Nephron progenitor cell (in vitro differentiated cells): ENCODE measurements at regions not wholly inside any gene's neighbourhood (a gene's known extent, or its start where the extent isn't known, plus 50 kb on each side); places are given as distances from the start of the nearest gene placed in this dataset.

ENCODE experiments used
- DNase-seq: peaks from one replicate; pipeline ENCODE4 v3.0.0; 2021
- H3K27ac Mint-ChIP-seq: 2 replicates; pipeline ENCODE4 v1.8.0; 2021; ENCODE audit warnings: mild to moderate bottlenecking, moderate library complexity, mixed read lengths
- H3K27me3 Mint-ChIP-seq: 2 replicates; pipeline ENCODE4 v1.8.0; 2021; ENCODE audit warnings: mild to moderate bottlenecking, low read depth, mixed read lengths; ENCODE audit not compliant: poor library complexity
- H3K36me3 Mint-ChIP-seq: 2 replicates; pipeline ENCODE4 v1.8.0; 2021; ENCODE audit warnings: low read depth, mixed read lengths
- H3K4me1 Mint-ChIP-seq: 2 replicates; pipeline ENCODE4 v1.8.0; 2021; ENCODE audit warnings: mixed read lengths
- H3K4me3 Mint-ChIP-seq: 2 replicates; pipeline ENCODE4 v1.8.0; 2021; ENCODE audit warnings: mild to moderate bottlenecking, moderate library complexity, mixed read lengths
- H3K9me3 Mint-ChIP-seq: 2 replicates; pipeline ENCODE4 v1.8.0; 2021; ENCODE audit warnings: mild to moderate bottlenecking, moderate library complexity, mixed read lengths
- CTCF ChIP-seq: fragments of 200-600 bp; sonication (generic); IDR thresholded peaks from 2 replicates; pipeline ENCODE4 v1.5.0; 2021; ENCODE audit warnings: antibody characterized with exemption

DNA sequence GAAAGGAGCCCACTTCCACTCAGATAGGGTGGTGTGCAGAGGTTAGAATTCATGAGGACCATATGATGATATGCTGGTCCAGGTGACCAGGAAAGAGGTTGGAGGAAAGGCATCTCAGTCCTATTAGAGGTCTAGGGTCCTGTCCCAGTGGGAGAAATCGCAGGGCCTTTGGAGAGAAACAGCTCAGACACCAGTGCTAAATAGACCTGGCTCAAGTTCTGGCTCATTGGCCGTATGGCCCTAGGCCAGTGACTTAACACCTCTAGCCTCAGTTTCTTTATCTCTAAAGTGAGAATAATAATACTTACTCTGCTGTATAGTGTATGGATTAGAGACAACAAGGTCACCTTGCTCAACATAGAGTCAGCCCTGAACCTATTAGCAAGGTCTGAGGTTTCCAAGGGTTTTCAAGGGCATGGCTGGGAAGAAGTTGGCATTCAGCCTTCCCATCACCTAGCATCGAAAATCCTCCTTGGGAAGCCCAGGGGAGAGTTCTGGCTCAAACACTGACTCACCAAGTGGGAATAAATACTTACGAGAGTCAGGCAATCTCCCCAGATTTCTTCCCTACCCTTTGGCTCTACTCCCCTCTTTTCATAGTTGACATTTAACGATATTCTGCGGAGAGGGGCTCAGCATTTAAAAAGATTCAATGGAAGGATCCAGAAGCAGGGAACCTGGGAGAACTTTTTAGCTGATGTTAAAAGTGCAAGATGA lies 473.1 kb upstream of the PODXL start:
- Mint-ChIP-seq H3K9me3 (peaks cover 3% of the 10 kb centered on the region), H3K27ac (no peak overlapping the region), H3K27me3 (peaks cover 6% of the 10 kb centered on the region), H3K4me3 (no peak overlapping the region), H3K4me1 (no peaks in the 10 kb centered on the region), H3K36me3 (no peaks in the 10 kb centered on the region)
- no peak for DNase-seq
- TF ChIP-seq CTCF = no peak

DNA sequence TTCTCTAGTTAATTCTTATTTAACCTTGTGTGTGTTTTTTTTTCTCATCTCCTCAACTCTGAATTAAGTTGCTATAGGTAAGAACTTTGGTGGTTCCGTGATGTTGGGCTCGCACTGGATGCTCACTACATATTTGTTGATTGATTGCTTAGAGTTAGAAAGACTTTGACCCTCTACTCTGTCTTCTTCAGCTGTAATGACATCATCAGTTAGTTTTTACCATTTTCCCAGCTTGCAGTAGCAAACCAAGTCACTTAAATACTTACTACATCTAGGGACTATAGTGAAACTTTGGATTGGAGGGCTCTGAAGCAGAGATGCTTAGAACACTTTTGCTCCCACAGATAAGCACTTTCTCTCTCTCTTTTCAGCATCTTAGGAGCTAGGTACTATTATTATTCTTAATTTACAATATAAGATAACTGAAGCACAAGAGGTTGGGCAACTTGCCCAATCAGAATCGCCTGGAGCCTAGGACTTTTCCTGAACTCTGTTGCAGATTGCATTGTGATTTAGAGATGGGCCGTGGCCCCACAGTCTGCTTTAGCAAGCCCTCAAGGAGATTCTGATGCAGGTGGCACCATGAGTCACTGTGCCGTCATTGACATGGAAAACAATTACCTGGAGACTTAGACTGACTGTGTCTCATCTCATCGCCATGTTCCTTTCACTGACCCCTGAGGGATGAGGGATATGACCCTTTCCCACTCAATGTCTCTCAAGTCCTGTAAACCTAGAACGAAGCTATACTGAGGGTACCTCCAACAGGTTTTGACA lies 471.9 kb upstream of the PODXL start:
- Mint-ChIP-seq H3K36me3 (no peaks in the 10 kb centered on the region), H3K4me3 (no peak overlapping the region), H3K27me3 (peaks cover 6% of the 10 kb centered on the region), H3K4me1 (no peaks in the 10 kb centered on the region), H3K9me3 (peaks cover 3% of the 10 kb centered on the region), H3K27ac (no peak overlapping the region)
- no peak for TF ChIP-seq CTCF
- DNase-seq = no peak

DNA sequence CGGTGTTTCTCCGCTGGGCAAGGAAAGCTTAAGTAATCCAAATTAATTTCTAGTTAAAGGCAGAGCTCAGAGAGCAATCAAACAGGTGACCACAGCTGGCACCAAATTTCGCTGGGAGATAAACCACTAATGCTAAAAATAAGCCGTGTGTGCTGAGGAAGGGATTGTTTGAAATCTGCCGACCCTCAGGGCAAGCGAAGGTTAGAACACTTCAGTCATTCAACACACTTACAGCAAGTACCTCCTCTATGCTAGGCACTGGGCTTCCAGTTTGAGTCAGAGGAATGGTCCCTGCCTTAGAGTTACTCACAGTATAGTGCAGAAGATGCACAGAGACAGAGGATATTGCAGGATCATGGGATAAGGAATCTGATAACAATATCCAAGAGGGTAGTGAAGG lies 467.9 kb upstream of the PODXL start:
- no peak for TF ChIP-seq CTCF
- Mint-ChIP-seq H3K9me3 (peaks cover 5% of the 10 kb centered on the region), H3K36me3 (no peaks in the 10 kb centered on the region), H3K4me3 (no peak overlapping the region), H3K27ac (no peak overlapping the region), H3K4me1 (no peaks in the 10 kb centered on the region), H3K27me3 (peaks cover 14% of the 10 kb centered on the region)
- no peak for DNase-seq

GRCh38 chr7:132023466-132023865 lies 467.0 kb upstream of the PODXL start:
- Mint-ChIP-seq H3K4me1 (no peaks in the 10 kb centered on the region), H3K4me3 (no peak overlapping the region), H3K9me3 (peaks cover 5% of the 10 kb centered on the region), H3K36me3 (no peaks in the 10 kb centered on the region), H3K27me3 (peaks cover 14% of the 10 kb centered on the region), H3K27ac (no peak overlapping the region)
- TF ChIP-seq CTCF = no peak
- DNase-seq = no peak

GRCh38 chr7:132022188-132022587 lies 465.8 kb upstream of the PODXL start:
- DNase-seq = no peak
- no peak overlapping the region for H3K27ac Mint-ChIP-seq
- no peaks in the 10 kb centered on the region for H3K4me1 Mint-ChIP-seq
- peaks cover 8% of the 10 kb centered on the region for H3K27me3 Mint-ChIP-seq
- H3K9me3 Mint-ChIP-seq = peaks cover 5% of the 10 kb centered on the region
- no peak overlapping the region for H3K4me3 Mint-ChIP-seq
- no peak for TF ChIP-seq CTCF
- H3K36me3 Mint-ChIP-seq = no peaks in the 10 kb centered on the region
